ENCODE measurements at regions not wholly inside any gene's neighbourhood (a gene's known extent, or its start where the extent isn't known, plus 50 kb on each side); places are given as distances from the start of the nearest gene placed in this dataset.

DNA sequence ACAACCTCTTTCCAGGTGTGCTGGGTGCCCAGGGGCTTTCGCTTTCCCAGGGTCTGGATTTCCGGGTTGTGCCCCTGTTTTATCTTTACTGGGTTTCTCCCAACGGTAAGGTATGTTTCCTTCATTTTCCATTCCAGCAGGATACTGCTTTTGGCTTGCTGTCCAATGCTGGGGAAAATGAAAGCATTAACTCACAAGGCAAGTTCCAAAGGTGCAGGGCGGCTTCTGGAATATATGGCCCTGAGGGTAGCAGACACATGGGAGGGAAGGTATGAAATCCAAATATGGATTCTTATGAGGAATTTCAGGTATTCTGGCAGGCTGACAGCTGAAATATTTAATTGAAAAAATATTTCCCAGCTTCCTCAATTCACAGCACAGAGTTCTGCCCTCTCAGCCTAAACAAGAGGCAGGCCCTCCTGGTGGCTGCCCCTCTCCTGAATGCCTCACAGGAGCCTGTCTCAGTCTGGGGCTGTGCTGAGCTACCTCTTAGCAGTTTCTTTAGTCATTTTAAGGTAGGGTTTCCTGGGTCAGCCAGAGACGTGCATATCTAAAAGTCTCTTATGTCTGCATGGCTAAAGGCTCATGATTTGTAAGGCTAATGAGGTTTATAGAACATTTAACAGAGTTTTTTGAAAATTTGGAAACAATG, 318.6 kb upstream of the B3GAT1 start:
- TF ChIP-seq, protein P1, sequence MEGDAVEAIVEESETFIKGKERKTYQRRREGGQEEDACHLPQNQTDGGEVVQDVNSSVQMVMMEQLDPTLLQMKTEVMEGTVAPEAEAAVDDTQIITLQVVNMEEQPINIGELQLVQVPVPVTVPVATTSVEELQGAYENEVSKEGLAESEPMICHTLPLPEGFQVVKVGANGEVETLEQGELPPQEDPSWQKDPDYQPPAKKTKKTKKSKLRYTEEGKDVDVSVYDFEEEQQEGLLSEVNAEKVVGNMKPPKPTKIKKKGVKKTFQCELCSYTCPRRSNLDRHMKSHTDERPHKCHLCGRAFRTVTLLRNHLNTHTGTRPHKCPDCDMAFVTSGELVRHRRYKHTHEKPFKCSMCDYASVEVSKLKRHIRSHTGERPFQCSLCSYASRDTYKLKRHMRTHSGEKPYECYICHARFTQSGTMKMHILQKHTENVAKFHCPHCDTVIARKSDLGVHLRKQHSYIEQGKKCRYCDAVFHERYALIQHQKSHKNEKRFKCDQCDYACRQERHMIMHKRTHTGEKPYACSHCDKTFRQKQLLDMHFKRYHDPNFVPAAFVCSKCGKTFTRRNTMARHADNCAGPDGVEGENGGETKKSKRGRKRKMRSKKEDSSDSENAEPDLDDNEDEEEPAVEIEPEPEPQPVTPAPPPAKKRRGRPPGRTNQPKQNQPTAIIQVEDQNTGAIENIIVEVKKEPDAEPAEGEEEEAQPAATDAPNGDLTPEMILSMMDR (IDR thresholded peaks at IDR 0.05) = no peak
- TF ChIP-seq POLR2A (IDR thresholded peaks at IDR 0.05) = no peak

All from adrenal gland (tissue), 5 donors.